ENCODE measurements at regions not wholly inside any gene's neighbourhood (a gene's known extent, or its start where the extent isn't known, plus 50 kb on each side); places are given as distances from the start of the nearest gene placed in this dataset.
A peak's percentile ranks its signal among the peaks of the same experiment; 100 is the strongest.
"Not testable (repeated sequence)": the region's sequence is repeated elsewhere in the genome, so short reads cannot be mapped to it uniquely, and the experiment has no call there.

DNA sequence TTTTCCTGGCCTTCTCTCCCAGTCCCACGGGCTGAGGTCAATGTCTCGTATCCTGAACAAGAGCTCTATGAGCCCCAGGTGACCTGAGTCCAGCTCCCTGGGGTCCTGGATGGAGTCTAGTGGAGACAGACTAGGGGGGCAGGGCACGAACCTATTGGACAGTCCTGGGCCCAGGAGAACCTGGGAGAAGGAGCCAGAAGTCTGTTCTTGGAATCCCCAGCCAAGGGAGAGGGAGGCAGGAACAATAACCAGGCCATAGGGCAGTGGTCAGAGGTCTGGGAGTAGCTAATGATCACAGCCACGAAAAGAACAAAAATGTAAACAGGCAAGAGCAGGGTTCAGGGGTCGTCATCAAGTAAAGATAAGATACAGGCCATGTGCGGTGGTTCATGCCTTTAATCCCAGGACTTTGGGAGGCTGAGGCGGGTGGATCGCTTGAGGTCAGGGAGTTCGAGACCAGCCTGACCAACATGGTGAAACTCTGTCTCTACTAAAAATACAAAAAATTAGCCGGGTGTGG is 60.8 kb downstream of the COPRS start:
- DNase-seq, result no peak

DNA sequence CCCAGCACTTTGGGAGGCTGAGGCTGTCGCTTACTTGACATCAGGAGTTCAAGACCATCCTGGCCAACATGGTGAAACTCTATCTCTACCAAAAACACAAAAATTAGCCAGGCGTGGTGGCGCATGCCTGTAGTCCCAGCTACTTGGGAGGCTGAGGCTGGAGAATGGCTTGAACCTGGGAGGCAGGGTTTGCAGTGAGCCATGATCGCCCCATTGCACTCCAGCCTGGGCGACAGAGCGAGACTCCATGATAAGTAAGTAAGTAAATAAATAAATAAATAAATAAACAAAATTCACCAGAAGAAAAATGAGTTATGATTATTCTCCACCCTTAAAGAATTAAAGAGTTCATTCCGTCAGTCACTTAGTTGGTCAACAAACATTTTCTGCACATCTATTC is 63.1 kb downstream of the COPRS start:
- not testable (repeated sequence) for DNase-seq

GRCh38 chr17:31794111-31794510 is 64.9 kb downstream of the COPRS start:
- no peak for DNase-seq

- DNase-seq, result not testable (repeated sequence)
These were observed 65.4 kb downstream of the COPRS start for GRCh38 chr17:31793634-31794033.

GRCh38 chr17:31792007-31792585 is 66.9 kb downstream of the COPRS start:
- no peak for DNase-seq

DNA sequence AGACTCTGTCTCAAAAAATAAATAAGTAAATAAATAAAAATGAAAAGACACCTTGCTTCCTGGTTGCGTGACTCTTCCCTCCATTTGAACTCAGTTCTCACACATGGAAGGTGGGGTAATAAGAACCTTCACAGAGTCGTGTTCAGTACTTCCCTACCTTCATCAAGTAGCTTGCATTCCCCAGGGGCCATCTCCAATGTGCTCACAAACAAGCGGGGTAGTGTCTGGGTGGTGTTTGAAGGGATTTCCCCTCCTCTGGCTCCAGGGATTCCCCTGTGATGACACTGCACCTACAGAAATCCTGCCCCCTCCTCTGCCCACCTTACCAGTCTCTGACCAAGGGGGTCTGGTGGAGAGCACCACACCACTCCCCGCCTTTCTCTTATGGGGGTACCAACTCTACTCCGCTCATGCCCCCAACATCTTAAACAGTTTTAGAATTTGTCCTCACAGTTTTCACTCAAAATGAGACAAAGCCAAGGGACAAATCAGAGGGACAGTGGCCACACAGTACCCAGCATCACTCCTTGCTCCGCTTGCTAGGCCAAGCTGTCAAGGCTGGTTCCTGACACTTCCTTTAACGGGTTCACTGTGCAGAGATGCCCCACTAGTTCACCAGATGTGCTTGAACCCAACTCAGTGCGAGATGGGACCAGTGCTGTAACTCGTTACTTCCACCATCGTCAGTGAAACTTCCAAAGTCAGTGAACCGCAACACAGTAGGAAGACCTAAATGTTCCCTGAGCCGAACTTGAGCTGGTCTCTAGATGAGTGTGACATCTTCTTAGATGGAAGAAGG is 69.1 kb downstream of the COPRS start:
- DNase-seq, result no peak

DNA sequence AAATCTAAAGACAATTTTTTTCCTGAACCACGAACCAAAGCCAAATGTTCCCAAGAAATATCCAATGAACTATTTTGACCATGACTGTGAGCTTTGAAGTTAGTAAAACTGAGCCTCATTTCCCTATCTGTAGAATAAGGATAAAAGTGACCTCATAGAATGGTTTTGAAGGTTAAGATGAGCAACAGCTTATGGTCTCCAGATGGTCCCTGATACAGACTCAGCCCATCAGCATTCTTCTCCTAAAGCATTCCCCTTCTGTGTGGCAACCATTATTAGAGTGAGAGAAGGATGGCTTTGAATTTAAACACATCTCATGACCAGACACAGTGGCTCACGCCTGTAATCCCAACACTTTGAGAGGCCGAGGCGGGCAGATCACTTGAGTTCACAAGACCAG is 70.1 kb downstream of the COPRS start:
- DNase-seq, result no peak

DNA sequence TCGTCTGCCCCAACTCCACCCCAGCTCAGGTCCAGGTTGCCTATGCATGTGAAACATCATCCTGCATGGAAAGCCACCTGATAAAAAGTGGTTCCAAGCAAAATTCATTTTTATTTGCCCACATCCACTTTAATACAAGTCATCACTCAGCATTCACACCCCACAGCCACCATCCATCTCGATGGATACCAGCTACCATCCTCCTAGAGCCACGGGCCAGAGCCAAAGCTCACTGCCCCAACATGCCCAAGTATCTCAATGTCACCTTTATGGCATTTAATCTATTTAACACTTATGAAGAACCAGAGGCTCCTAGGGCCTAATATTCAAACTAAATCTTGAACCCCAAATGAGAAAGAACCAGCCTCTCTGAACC is 70.5 kb downstream of the COPRS start:
- no peak for DNase-seq

GRCh38 chr17:31787857-31788570 is 71.0 kb downstream of the COPRS start:
- DNase-seq, result peak; percentile 21

- DNase-seq, result no peak
These were observed 72.1 kb downstream of the COPRS start for GRCh38 chr17:31786796-31787481.

- no peak for DNase-seq
These were observed 78.6 kb downstream of the COPRS start for GRCh38 chr17:31780483-31780882.

DNA sequence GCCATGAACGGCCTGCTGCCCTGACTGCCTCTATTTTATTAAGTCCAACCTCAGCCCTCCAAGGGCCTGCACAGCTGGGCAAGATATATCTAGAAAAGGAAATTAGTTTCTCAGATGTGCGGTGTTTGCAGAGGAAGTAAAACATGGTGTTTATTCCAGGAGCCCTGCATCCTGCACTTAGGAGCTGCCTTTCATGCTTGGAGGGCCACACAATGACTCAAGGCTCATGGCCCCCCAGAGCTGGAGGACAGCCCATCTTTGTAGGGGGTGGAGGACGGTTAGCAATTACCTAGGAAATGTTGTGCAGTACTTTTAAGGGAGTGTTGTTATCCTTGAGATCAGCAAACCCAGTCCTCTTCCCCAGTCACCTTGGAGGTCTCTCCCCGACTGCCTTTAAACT is 80.5 kb downstream of the COPRS start:
- DNase-seq, result no peak

DNA sequence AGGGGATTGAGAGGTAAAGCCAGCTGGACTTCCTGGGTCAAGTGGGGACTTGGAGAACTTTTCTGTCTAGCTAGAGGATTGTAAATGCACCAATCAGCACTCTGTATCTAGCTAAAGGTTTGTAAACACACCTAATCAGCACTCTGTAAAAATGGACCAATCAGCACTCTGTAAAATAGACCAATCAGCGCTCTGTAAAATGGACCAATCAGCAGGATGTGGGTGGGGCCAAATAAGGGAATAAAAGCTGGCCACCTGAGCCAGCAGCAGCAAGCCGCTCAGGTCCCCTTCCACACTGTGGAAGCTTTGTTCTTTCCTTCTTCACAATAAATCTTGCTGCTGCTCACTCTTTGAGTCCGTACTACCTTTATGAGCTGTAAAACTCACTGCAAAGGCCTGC is 87.7 kb downstream of the COPRS start:
- DNase-seq, result not testable (repeated sequence)

DNA sequence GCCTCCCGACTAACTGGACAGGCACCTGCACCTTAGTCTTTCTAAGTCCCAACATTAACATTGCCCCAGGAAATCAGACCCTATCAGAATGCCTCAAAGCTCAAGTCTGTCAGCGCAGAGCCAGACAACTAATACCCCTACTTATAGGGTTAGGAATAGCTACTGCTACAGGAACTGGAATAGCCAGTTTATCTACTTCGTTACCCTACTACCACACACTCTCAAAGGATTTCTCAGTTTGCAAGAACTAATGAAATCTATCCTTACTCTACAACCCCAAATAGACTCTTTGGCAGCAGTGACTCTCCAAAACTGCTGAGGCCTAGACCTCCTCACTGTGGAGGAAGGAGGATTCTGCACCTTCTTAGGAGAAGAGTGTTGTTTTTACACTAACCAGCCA is 88.5 kb downstream of the COPRS start:
- DNase-seq, result not testable (repeated sequence)

GRCh38 chr17:31761836-31762510 is 97.1 kb downstream of the COPRS start:
- DNase-seq, result not testable (repeated sequence)

GRCh38 chr17:31758646-31759045 is 100.4 kb downstream of the COPRS start:
- no peak for DNase-seq

DNA sequence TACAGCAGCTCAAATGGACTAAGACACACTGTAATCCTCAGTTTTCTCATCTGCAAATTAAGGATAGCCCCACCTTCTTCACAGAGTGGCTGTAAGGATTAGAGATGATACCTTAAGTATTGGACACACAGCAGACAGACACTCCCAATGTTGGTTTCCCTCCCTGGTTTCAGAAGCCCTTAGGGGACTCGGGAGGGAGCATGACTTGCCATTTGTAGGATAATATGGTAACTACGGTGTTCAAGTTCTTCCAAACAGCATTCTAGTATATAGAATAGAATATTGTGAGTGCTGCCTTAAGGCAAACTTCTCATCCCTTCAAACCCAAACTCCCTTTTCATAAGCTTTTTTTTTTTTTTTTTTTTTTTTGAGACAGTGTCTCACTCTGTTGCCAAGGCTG is 101.9 kb downstream of the COPRS start:
- DNase-seq, result no peak

DNA sequence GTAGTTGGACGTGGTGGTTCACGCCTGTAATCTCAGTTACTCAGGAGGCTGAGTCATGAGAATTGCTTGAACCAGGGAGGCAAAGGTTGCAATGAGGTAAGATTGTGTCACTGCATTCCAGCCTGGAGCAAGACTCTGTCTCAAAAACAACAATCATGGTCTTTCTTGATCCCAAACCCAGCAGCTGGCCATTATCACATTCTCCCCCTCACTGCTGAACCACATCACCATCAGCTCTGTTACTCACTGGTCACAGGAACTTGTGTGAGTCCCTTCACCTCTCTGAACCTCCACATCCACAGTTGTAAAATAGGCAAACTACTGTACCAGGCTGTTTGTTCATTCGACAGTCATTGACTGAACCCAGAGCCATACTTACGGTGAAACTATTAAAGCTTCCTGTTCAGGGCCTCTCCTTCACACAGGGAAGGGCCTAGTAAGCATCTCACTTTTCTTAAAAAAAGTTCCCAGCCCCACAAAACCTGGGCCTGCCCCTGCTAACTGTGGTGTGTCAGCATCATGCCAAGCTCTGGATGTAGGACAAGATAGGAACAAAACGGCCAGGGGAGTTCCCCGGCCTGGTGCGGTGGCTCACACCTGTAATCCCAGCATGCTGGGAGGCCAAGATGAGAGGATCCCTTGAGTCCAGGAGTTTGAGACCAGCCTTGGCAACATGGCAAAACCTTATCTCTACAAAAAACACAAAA is 104.7 kb downstream of the COPRS start:
- no peak for DNase-seq

DNA sequence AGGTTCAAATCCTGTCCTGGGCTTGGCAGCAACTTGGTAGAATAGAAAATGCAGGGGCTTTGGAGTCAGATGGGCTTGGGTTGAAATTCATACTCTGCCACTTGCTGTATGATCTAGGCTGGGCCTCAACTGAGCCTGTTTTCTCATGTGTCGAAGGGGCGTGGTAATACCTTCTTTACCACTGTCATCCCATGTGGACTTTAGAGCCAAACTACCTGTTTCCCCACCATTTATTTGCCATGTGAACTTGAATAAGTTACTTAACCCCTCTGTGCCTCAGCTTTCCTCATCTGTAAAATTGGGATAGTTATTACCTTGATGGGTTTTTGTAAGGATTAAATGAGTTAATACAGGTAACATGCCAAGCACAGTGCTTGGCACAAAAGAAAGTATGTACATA is 106.0 kb downstream of the COPRS start:
- DNase-seq, result no peak

DNA sequence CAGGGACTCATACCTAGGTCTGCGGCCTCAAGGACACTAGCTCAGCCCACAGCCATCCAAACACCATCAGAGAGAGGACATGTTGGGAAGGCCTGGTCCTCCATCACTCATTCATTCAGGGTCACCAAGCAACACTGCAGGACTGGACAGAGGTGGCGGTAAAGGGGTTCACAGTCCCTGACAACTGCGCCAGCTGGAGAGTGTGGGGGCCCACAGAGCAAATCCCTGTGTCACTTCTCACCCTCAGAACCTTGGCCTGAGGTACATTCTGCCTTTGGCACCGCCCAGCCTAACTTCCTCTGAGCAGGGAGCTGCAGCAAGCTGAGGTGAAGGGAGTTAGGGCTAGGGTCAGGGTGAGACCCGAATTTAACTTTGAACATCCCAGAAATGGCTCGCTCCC is 106.5 kb downstream of the COPRS start:
- no peak for DNase-seq

- no peak for DNase-seq
These were observed 108.5 kb downstream of the COPRS start for GRCh38 chr17:31750578-31750977.

DNA sequence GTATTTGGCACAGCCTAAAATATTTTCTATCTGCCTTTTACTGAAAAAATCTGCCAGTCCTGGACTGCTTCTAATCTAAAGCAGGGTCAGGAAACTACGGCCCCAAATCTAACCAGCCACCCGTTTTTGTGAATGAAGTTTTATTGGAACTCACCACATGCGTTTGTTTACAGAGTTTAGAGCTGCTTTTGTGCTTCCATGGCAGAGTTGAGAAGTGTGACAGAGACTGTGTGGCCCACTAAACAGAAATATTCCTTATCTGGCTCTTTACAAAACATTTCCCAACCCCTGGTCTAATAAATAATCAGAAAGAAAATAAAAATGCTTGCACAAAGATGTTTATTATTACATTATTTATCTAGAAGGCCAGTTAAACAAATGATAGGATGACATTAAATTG is 110.2 kb downstream of the COPRS start:
- DNase-seq, result no peak

Measured in femur (tissue), 1 donor.